ENCODE measurements at regions not wholly inside any gene's neighbourhood (a gene's known extent, or its start where the extent isn't known, plus 50 kb on each side); places are given as distances from the start of the nearest gene placed in this dataset.

DNA sequence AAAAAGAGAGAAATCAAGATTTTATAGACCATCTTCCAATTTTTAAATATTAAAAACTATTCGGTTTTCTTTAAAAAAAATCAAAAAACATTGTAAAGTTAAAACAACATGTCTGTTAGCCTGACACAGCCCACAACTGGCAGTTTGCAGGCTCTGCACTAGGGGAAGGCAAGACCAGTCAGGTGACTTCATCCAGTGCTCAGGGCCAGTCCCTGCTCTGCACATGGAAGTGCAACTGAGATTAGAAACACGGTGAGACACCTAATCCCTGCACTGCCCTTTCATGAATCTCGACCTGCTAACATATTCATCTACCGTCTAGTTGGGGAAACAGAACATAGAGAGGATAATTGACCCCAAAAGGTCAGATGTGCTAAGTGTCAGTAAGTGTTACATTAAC is 135.2 kb downstream of the BARD1 start:
- no peaks in the 10 kb centered on the region for H3K27me3 ChIP-seq (ENCODE audit: insufficient read depth, low read length, poor library complexity)

GRCh38 chr2:214671319-214671885 is 138.1 kb downstream of the BARD1 start:
- H4K5ac ChIP-seq (ENCODE audit: low read length) = no peak overlapping the region
- H3K18ac ChIP-seq (ENCODE audit: low read length) = no peak overlapping the region
- no peak overlapping the region for H3K4me2 ChIP-seq (ENCODE audit: low read length)
- WGBS (ENCODE audit: extremely low coverage, insufficient coverage, low lambda C conversion rate) = no CpG with 5 or more reads among the region's 3 CpGs
- DNase-seq = no peak
- H2BK15ac ChIP-seq (replicated peaks; ENCODE audit: low read depth) = no peak overlapping the region
- H2AK5ac ChIP-seq (ENCODE audit: low read length) = no peak overlapping the region
- no peak overlapping the region for H2BK5ac ChIP-seq (ENCODE audit: low read length)
- no peaks in the 10 kb centered on the region for H3K36me3 ChIP-seq (ENCODE audit: control insufficient read depth, insufficient read depth, low read length)
- no peak overlapping the region for H3K27ac ChIP-seq (ENCODE audit: low read depth, low read length)
- H3K4me3 ChIP-seq (ENCODE audit: low read length) = no peak overlapping the region
- no peaks in the 10 kb centered on the region for H3K79me2 ChIP-seq (ENCODE audit: control insufficient read depth, insufficient read depth, low read length)
- no peaks in the 10 kb centered on the region for H3K27me3 ChIP-seq (ENCODE audit: insufficient read depth, low read length, poor library complexity)
- no peaks in the 10 kb centered on the region for H3K79me1 ChIP-seq (ENCODE audit: low read length)
- H4K8ac ChIP-seq (ENCODE audit: low read depth, low read length) = no peak overlapping the region
- H3K9ac ChIP-seq (ENCODE audit: low read length) = no peak overlapping the region
- no peak overlapping the region for H2BK120ac ChIP-seq (ENCODE audit: low read depth, low read length)
- H3K23ac ChIP-seq (ENCODE audit: low read length) = no peak overlapping the region
- no peak overlapping the region for H3K4ac ChIP-seq (ENCODE audit: low read depth, low read length)
- H3K56ac ChIP-seq (ENCODE audit: low read length) = no peak overlapping the region
- no peaks in the 10 kb centered on the region for H3K4me1 ChIP-seq (ENCODE audit: control insufficient read depth, low read depth, low read length)

More for the DNA sequence above, 135.2 kb downstream of the BARD1 start:
- no peak overlapping the region for H2BK5ac ChIP-seq (ENCODE audit: low read length)
- no peaks in the 10 kb centered on the region for H3K4me1 ChIP-seq (ENCODE audit: control insufficient read depth, low read depth, low read length)
- H2BK15ac ChIP-seq (replicated peaks; ENCODE audit: low read depth) = no peak overlapping the region
- H3K27ac ChIP-seq (ENCODE audit: low read depth, low read length) = no peak overlapping the region
- no peak overlapping the region for H2AK5ac ChIP-seq (ENCODE audit: low read length)
- H2BK120ac ChIP-seq (ENCODE audit: low read depth, low read length) = no peak overlapping the region
- no peak overlapping the region for H3K9ac ChIP-seq (ENCODE audit: low read length)
- H3K4me2 ChIP-seq (ENCODE audit: low read length) = no peak overlapping the region
- no peak overlapping the region for H3K56ac ChIP-seq (ENCODE audit: low read length)
- H3K79me1 ChIP-seq (ENCODE audit: low read length) = no peaks in the 10 kb centered on the region
- no peaks in the 10 kb centered on the region for H3K36me3 ChIP-seq (ENCODE audit: control insufficient read depth, insufficient read depth, low read length)
- no peak overlapping the region for H4K5ac ChIP-seq (ENCODE audit: low read length)
- no peak overlapping the region for H4K8ac ChIP-seq (ENCODE audit: low read depth, low read length)
- no peak overlapping the region for H3K23ac ChIP-seq (ENCODE audit: low read length)
- no peak overlapping the region for H3K18ac ChIP-seq (ENCODE audit: low read length)
- no peaks in the 10 kb centered on the region for H3K79me2 ChIP-seq (ENCODE audit: control insufficient read depth, insufficient read depth, low read length)
- H3K4ac ChIP-seq (ENCODE audit: low read depth, low read length) = no peak overlapping the region
- DNase-seq = no peak
- no peak overlapping the region for H3K4me3 ChIP-seq (ENCODE audit: low read length)
- 100% methylated on average over 1 of the region's 4 CpGs for WGBS (ENCODE audit: extremely low coverage, insufficient coverage, low lambda C conversion rate)

DNA sequence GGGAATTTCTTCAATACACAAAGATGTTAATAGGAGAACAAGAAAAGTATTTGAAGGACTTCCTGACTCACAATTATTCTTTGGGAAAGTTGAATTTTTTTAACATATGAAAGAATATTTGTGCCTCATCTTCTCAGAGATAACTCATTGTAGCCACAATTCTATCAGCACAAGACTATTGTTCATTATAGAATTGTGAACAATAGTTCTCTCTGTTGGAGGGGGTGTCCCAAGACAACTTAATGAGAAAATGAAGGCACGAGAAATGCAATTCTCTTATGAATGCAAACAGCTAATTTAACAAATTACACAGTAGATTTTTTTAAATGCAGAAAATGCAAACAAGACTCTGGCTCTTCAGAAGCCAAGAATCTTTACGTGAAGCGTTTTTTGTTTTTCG is 157.0 kb downstream of the BARD1 start:
- no peak overlapping the region for H2BK5ac ChIP-seq (ENCODE audit: low read length)
- no peak overlapping the region for H3K27ac ChIP-seq (ENCODE audit: low read depth, low read length)
- H3K23ac ChIP-seq (ENCODE audit: low read length) = no peak overlapping the region
- H3K4me1 ChIP-seq (ENCODE audit: control insufficient read depth, low read depth, low read length) = no peaks in the 10 kb centered on the region
- no peaks in the 10 kb centered on the region for H3K27me3 ChIP-seq (ENCODE audit: insufficient read depth, low read length, poor library complexity)
- no CpG with 5 or more reads among the region's 4 CpGs for WGBS (ENCODE audit: extremely low coverage, insufficient coverage, low lambda C conversion rate)
- H3K79me2 ChIP-seq (ENCODE audit: control insufficient read depth, insufficient read depth, low read length) = no peaks in the 10 kb centered on the region
- no peak overlapping the region for H4K5ac ChIP-seq (ENCODE audit: low read length)
- H2BK15ac ChIP-seq (replicated peaks; ENCODE audit: low read depth) = no peak overlapping the region
- no peak overlapping the region for H3K56ac ChIP-seq (ENCODE audit: low read length)
- no peak for DNase-seq
- H3K4ac ChIP-seq (ENCODE audit: low read depth, low read length) = no peak overlapping the region
- no peak overlapping the region for H3K4me3 ChIP-seq (ENCODE audit: low read length)
- no peak overlapping the region for H2AK5ac ChIP-seq (ENCODE audit: low read length)
- no peak overlapping the region for H3K9ac ChIP-seq (ENCODE audit: low read length)
- H2BK120ac ChIP-seq (ENCODE audit: low read depth, low read length) = no peak overlapping the region
- H3K18ac ChIP-seq (ENCODE audit: low read length) = no peak overlapping the region
- no peaks in the 10 kb centered on the region for H3K79me1 ChIP-seq (ENCODE audit: low read length)
- H3K36me3 ChIP-seq (ENCODE audit: control insufficient read depth, insufficient read depth, low read length) = no peaks in the 10 kb centered on the region
- no peak overlapping the region for H3K4me2 ChIP-seq (ENCODE audit: low read length)
- no peak overlapping the region for H4K8ac ChIP-seq (ENCODE audit: low read depth, low read length)

GRCh38 chr2:214651451-214651850 is 158.0 kb downstream of the BARD1 start:
- no peak overlapping the region for H2AK5ac ChIP-seq (ENCODE audit: low read length)
- WGBS (ENCODE audit: extremely low coverage, insufficient coverage, low lambda C conversion rate) = no CpG with 5 or more reads among the region's 2 CpGs
- DNase-seq = no peak
- no peak overlapping the region for H3K23ac ChIP-seq (ENCODE audit: low read length)
- H4K5ac ChIP-seq (ENCODE audit: low read length) = no peak overlapping the region
- H3K4ac ChIP-seq (ENCODE audit: low read depth, low read length) = no peak overlapping the region
- no peak overlapping the region for H3K18ac ChIP-seq (ENCODE audit: low read length)
- no peak overlapping the region for H3K4me3 ChIP-seq (ENCODE audit: low read length)
- no peak overlapping the region for H3K56ac ChIP-seq (ENCODE audit: low read length)
- H2BK5ac ChIP-seq (ENCODE audit: low read length) = no peak overlapping the region
- no peak overlapping the region for H2BK120ac ChIP-seq (ENCODE audit: low read depth, low read length)
- H3K4me1 ChIP-seq (ENCODE audit: control insufficient read depth, low read depth, low read length) = no peaks in the 10 kb centered on the region
- no peaks in the 10 kb centered on the region for H3K27me3 ChIP-seq (ENCODE audit: insufficient read depth, low read length, poor library complexity)
- H3K4me2 ChIP-seq (ENCODE audit: low read length) = no peak overlapping the region
- H3K79me2 ChIP-seq (ENCODE audit: control insufficient read depth, insufficient read depth, low read length) = no peaks in the 10 kb centered on the region
- no peak overlapping the region for H4K8ac ChIP-seq (ENCODE audit: low read depth, low read length)
- no peak overlapping the region for H3K27ac ChIP-seq (ENCODE audit: low read depth, low read length)
- no peak overlapping the region for H3K9ac ChIP-seq (ENCODE audit: low read length)
- no peaks in the 10 kb centered on the region for H3K79me1 ChIP-seq (ENCODE audit: low read length)
- H2BK15ac ChIP-seq (replicated peaks; ENCODE audit: low read depth) = no peak overlapping the region
- no peaks in the 10 kb centered on the region for H3K36me3 ChIP-seq (ENCODE audit: control insufficient read depth, insufficient read depth, low read length)

GRCh38 chr2:214649440-214650205 is 159.9 kb downstream of the BARD1 start:
- no peak overlapping the region for H3K4me3 ChIP-seq (ENCODE audit: low read length)
- H2BK15ac ChIP-seq (replicated peaks; ENCODE audit: low read depth) = no peak overlapping the region
- no peak overlapping the region for H3K9ac ChIP-seq (ENCODE audit: low read length)
- H3K4ac ChIP-seq (ENCODE audit: low read depth, low read length) = no peak overlapping the region
- no peaks in the 10 kb centered on the region for H3K79me1 ChIP-seq (ENCODE audit: low read length)
- H2AK5ac ChIP-seq (ENCODE audit: low read length) = no peak overlapping the region
- no peak overlapping the region for H4K5ac ChIP-seq (ENCODE audit: low read length)
- DNase-seq = no peak
- H3K18ac ChIP-seq (ENCODE audit: low read length) = no peak overlapping the region
- no peak overlapping the region for H3K23ac ChIP-seq (ENCODE audit: low read length)
- no peak overlapping the region for H4K8ac ChIP-seq (ENCODE audit: low read depth, low read length)
- no peak overlapping the region for H3K27ac ChIP-seq (ENCODE audit: low read depth, low read length)
- H3K36me3 ChIP-seq (ENCODE audit: control insufficient read depth, insufficient read depth, low read length) = no peaks in the 10 kb centered on the region
- H3K4me2 ChIP-seq (ENCODE audit: low read length) = no peak overlapping the region
- H3K27me3 ChIP-seq (ENCODE audit: insufficient read depth, low read length, poor library complexity) = no peaks in the 10 kb centered on the region
- H3K79me2 ChIP-seq (ENCODE audit: control insufficient read depth, insufficient read depth, low read length) = no peaks in the 10 kb centered on the region
- no peaks in the 10 kb centered on the region for H3K4me1 ChIP-seq (ENCODE audit: control insufficient read depth, low read depth, low read length)
- no peak overlapping the region for H3K56ac ChIP-seq (ENCODE audit: low read length)
- no peak overlapping the region for H2BK120ac ChIP-seq (ENCODE audit: low read depth, low read length)
- H2BK5ac ChIP-seq (ENCODE audit: low read length) = no peak overlapping the region
- no CpG with 5 or more reads among the region's 3 CpGs for WGBS (ENCODE audit: extremely low coverage, insufficient coverage, low lambda C conversion rate)

DNA sequence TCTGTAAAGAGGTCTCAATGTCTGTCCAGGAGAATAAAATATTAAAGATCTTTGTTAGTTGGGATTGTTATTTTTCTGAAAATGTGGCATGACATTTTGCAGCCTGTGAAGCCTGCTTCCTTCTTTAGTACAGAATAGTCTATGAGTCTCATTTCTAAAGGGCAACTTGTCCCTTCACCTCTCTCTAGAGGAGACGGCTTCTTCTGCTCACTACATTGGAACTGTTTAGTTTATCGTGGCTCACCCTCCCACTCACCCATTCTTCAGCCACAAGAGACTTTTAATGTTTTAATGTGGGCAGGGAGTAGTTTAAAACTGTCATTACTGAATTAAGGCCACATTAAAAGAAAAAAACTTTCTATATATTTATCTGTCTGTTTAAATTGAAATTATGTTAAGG is 161.0 kb downstream of the BARD1 start:
- H3K4me2 ChIP-seq (ENCODE audit: low read length) = no peak overlapping the region
- no peak for DNase-seq
- no CpG with 5 or more reads among the region's 2 CpGs for WGBS (ENCODE audit: extremely low coverage, insufficient coverage, low lambda C conversion rate)
- no peak overlapping the region for H2AK5ac ChIP-seq (ENCODE audit: low read length)
- H3K9ac ChIP-seq (ENCODE audit: low read length) = no peak overlapping the region
- no peak overlapping the region for H2BK120ac ChIP-seq (ENCODE audit: low read depth, low read length)
- H3K4me1 ChIP-seq (ENCODE audit: control insufficient read depth, low read depth, low read length) = no peaks in the 10 kb centered on the region
- no peak overlapping the region for H2BK5ac ChIP-seq (ENCODE audit: low read length)
- no peaks in the 10 kb centered on the region for H3K79me2 ChIP-seq (ENCODE audit: control insufficient read depth, insufficient read depth, low read length)
- H3K4ac ChIP-seq (ENCODE audit: low read depth, low read length) = no peak overlapping the region
- no peak overlapping the region for H3K56ac ChIP-seq (ENCODE audit: low read length)
- H2BK15ac ChIP-seq (replicated peaks; ENCODE audit: low read depth) = no peak overlapping the region
- H3K4me3 ChIP-seq (ENCODE audit: low read length) = no peak overlapping the region
- no peak overlapping the region for H4K8ac ChIP-seq (ENCODE audit: low read depth, low read length)
- H3K79me1 ChIP-seq (ENCODE audit: low read length) = no peaks in the 10 kb centered on the region
- no peaks in the 10 kb centered on the region for H3K27me3 ChIP-seq (ENCODE audit: insufficient read depth, low read length, poor library complexity)
- H4K5ac ChIP-seq (ENCODE audit: low read length) = no peak overlapping the region
- H3K27ac ChIP-seq (ENCODE audit: low read depth, low read length) = no peak overlapping the region
- no peak overlapping the region for H3K23ac ChIP-seq (ENCODE audit: low read length)
- no peak overlapping the region for H3K18ac ChIP-seq (ENCODE audit: low read length)
- no peaks in the 10 kb centered on the region for H3K36me3 ChIP-seq (ENCODE audit: control insufficient read depth, insufficient read depth, low read length)

All from mesendoderm (in vitro differentiated cells).